GM12891 (cell line): ENCODE measurements at regions not wholly inside any gene's neighbourhood (a gene's known extent, or its start where the extent isn't known, plus 50 kb on each side); places are given as distances from the start of the nearest gene placed in this dataset.

Source experiments
- DNase-seq: peaks from one replicate; pipeline ENCODE4 v3.0.0; 2011; ENCODE audit warnings: low spot score; ENCODE audit not compliant: insufficient read length
- FAIRE-seq: peaks from 2 replicates; lab custom pipeline; 2011; peaks lifted over from hg19 to GRCh38; lab: Jason Lieb, UNC
- PAX5 ChIP-seq: IDR thresholded peaks from 2 replicates; pipeline ENCODE4 v1.6.1; 2011; ENCODE audit warnings: low read length, moderate library complexity, mild to moderate bottlenecking; ENCODE audit not compliant: insufficient read depth, severe bottlenecking
- POLR2A ChIP-seq: IDR thresholded peaks from 2 replicates; pipeline ENCODE4 v1.6.1; 2011; ENCODE audit warnings: low read depth, low read length, control low read depth
- POLR2AphosphoS5 ChIP-seq: IDR thresholded peaks from 2 replicates; pipeline ENCODE4 v1.6.1; 2011; ENCODE audit warnings: low read depth, low read length, control low read depth
- POU2F2 ChIP-seq: IDR thresholded peaks from 2 replicates; pipeline ENCODE4 v1.6.1; 2011; ENCODE audit warnings: low read depth, mild to moderate bottlenecking, control low read depth, low read length, moderate library complexity
- SPI1 ChIP-seq: IDR thresholded peaks from 2 replicates; pipeline ENCODE4 v1.6.1; 2011; ENCODE audit warnings: low read depth, low read length, control low read depth
- TAF1 ChIP-seq: IDR thresholded peaks from 2 replicates; pipeline ENCODE4 v1.6.1; 2011; ENCODE audit warnings: low read depth, low read length, control low read depth

GRCh38 chr2:19652811-19653210, 249.0 kb downstream of the TTC32 start:
- no peak for FAIRE-seq
- TF ChIP-seq POLR2A (no peak), POLR2AphosphoS5 (no peak), POU2F2 (no peak), SPI1 (no peak), TAF1 (no peak), PAX5 (no peak)
- no peak for DNase-seq

DNA sequence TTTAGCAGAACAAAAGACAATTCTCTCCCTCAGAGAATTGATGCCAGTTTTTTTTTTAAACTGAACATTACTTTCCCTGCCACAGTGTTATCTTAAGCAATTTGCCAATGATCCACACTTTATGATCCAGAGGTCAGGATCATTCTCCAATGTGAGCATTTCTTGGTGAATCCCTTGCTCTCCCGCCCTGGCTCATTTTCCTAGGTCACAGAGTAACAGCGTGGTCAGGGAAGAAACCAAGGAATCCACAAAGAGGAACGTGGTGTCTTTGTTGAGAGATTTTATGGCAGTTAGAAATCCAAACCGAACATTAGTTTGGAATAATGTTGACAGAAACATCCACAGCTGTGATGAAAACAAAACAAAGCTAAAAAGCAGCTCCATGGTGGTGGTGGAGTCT, 250.3 kb downstream of the TTC32 start:
- TF ChIP-seq TAF1, result no peak
- TF ChIP-seq PAX5, result no peak
- no peak for TF ChIP-seq POU2F2
- TF ChIP-seq SPI1, result no peak
- TF ChIP-seq POLR2AphosphoS5, result no peak
- DNase-seq (no peak), FAIRE-seq (no peak)

- TF ChIP-seq POLR2AphosphoS5 (no peak), SPI1 (no peak), TAF1 (no peak), POLR2A (no peak), PAX5 (no peak), POU2F2 (no peak)
- FAIRE-seq (no peak), DNase-seq (no peak)
These were observed 251.9 kb downstream of the TTC32 start for GRCh38 chr2:19649785-19650380.

DNA sequence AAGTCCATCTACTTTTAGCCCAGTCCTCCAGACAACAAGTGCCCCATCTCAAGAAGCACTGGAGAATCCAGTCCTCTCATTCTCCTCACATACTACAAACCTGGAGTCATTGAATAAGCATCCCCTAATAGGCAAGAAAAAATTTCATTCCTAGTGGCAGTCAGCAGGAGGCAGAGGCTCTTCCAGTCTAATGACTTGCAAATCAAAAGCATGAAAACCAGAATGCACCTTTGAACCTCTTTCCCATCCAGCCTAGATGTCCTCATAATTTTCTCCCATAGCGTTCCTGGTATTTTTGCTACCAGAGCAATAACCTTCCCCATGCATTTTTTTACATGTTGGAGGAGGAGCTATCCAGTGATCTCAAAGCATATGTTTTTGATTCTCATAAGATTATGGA, 252.6 kb downstream of the TTC32 start:
- FAIRE-seq (no peak), DNase-seq (no peak)
- TF ChIP-seq POU2F2, result no peak
- no peak for TF ChIP-seq POLR2AphosphoS5
- TF ChIP-seq TAF1, result no peak
- no peak for TF ChIP-seq PAX5
- no peak for TF ChIP-seq SPI1
- TF ChIP-seq POLR2A, result no peak

- DNase-seq (no peak), FAIRE-seq (no peak)
- TF ChIP-seq POU2F2, result no peak
- TF ChIP-seq SPI1, result no peak
- TF ChIP-seq POLR2AphosphoS5, result no peak
- no peak for TF ChIP-seq TAF1
- TF ChIP-seq PAX5, result no peak
- TF ChIP-seq POLR2A, result no peak
These were observed 253.2 kb downstream of the TTC32 start for GRCh38 chr2:19648583-19648982.

DNA sequence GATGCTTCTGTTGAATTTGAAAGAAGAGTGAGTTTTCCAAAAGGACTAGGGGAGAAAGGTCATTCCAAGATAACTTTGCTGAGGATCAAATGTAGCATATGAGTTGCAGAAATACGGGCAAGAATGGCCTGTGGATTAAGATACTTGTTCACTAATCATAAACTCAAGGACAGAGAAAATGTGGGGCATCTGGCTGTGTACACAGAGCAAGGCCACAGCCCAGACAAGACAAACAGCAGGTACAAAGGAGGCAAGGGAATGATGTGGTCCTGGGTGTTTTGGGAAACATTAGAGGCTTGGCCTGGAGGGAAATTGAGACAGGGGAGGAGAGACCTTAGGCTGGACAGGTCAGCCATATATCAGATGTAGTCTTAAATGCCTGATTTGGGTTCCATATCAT, 254.8 kb downstream of the TTC32 start:
- TF ChIP-seq POU2F2 (no peak), SPI1 (no peak), TAF1 (no peak), POLR2AphosphoS5 (no peak), PAX5 (no peak), POLR2A (no peak)
- no peak for FAIRE-seq
- DNase-seq, result no peak

GRCh38 chr2:19644763-19645162, 257.0 kb downstream of the TTC32 start:
- no peak for TF ChIP-seq POU2F2
- no peak for TF ChIP-seq TAF1
- TF ChIP-seq PAX5, result no peak
- TF ChIP-seq POLR2A, result no peak
- TF ChIP-seq POLR2AphosphoS5, result no peak
- no peak for TF ChIP-seq SPI1
- no peak for FAIRE-seq

GRCh38 chr2:19643117-19643518, 258.7 kb downstream of the TTC32 start:
- TF ChIP-seq SPI1 (peak; percentile 82), POLR2AphosphoS5 (no peak), POU2F2 (no peak), PAX5 (no peak)
- FAIRE-seq (no peak), DNase-seq (no peak)

More at GRCh38 chr2:19644763-19645162, 257.0 kb downstream of the TTC32 start:
- no peak for DNase-seq

- no peak for DNase-seq
- FAIRE-seq, result no peak
- TF ChIP-seq POU2F2 (no peak), TAF1 (no peak), PAX5 (no peak), POLR2AphosphoS5 (no peak), SPI1 (no peak), POLR2A (no peak)
These were observed 259.3 kb downstream of the TTC32 start for GRCh38 chr2:19642501-19642900.

DNA sequence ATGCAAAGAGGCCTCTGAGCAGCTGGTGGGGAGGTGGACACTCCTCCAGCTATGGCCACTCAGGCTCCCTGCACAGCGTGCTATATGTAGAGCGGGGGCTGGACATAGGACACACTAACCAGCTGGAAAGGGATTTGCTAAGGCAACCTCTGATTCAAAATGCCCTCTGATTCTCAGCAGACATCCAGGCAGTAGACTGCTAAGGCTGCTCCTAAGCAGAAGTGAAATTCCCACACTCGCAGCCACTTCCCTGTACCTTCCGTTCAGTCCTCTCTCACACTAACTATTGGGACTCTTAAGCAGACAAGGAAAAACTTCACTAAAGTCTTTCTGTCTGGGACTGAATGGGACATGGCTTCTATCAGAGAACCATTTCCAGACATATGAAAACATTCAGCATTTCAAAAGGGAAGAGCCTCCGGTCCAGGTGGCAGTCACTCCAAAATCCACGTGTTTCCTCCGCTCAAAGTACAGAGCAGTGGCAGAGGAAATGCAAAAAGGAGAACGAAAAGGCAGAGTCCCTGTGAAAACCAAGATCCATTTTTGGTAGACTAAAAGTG, 265.8 kb downstream of the TTC32 start:
- DNase-seq, result no peak
- FAIRE-seq, result no peak

More for the DNA sequence above, 265.8 kb downstream of the TTC32 start:
- TF ChIP-seq POLR2A (no peak), SPI1 (no peak), TAF1 (no peak), POLR2AphosphoS5 (no peak), PAX5 (no peak), POU2F2 (no peak)
